Activated naive CD8-positive, alpha-beta T cell treated with anti-CD3 and anti-CD28 coated beads, Interleukin-2, amount 50 U/mL, for 24 hours (primary cell): ENCODE measurements at regions not wholly inside any gene's neighbourhood (a gene's known extent, or its start where the extent isn't known, plus 50 kb on each side); places are given as distances from the start of the nearest gene placed in this dataset.

ENCODE experiments used
- ATAC-seq: fragments of 150-1000 bp; cut with Tn5 transposase; one replicate; pipeline ENCODE4 v1.10.0; 2021
- DNase-seq: peaks from one replicate; pipeline ENCODE4 v3.0.0; 2021
- H3K27ac Mint-ChIP-seq: one replicate; pipeline ENCODE4 v1.8.0; 2021; ENCODE audit warnings: mild to moderate bottlenecking, mixed read lengths
- H3K27me3 Mint-ChIP-seq: one replicate; pipeline ENCODE4 v1.8.0; 2021; ENCODE audit warnings: mixed read lengths
- H3K36me3 Mint-ChIP-seq: one replicate; pipeline ENCODE4 v1.8.0; 2021; ENCODE audit warnings: low read depth, mixed read lengths
- H3K4me1 Mint-ChIP-seq: one replicate; pipeline ENCODE4 v1.8.0; 2021; ENCODE audit warnings: mixed read lengths
- H3K4me3 Mint-ChIP-seq: one replicate; pipeline ENCODE4 v1.8.0; 2021; ENCODE audit warnings: mild to moderate bottlenecking, moderate library complexity, mixed read lengths
- H3K9me3 Mint-ChIP-seq: one replicate; pipeline ENCODE4 v1.8.0; 2021; ENCODE audit warnings: mixed read lengths

- no peak for DNase-seq
- ATAC-seq = no peak
- Mint-ChIP-seq H3K4me3 (no peak overlapping the region), H3K27ac (no peak overlapping the region), H3K27me3 (no peaks in the 10 kb centered on the region), H3K36me3 (no peaks in the 10 kb centered on the region), H3K4me1 (peaks cover 3% of the 10 kb centered on the region), H3K9me3 (peaks cover 8% of the 10 kb centered on the region)
Measured at GRCh38 chr5:125343015-125343414, 596.6 kb upstream of the ZNF608 start.

- H3K9me3 Mint-ChIP-seq = peaks cover 15% of the 10 kb centered on the region
- no peaks in the 10 kb centered on the region for H3K36me3 Mint-ChIP-seq
- ATAC-seq (no peak), DNase-seq (no peak)
- H3K27ac Mint-ChIP-seq = no peak overlapping the region
- H3K27me3 Mint-ChIP-seq = no peaks in the 10 kb centered on the region
- H3K4me1 Mint-ChIP-seq = no peaks in the 10 kb centered on the region
- no peak overlapping the region for H3K4me3 Mint-ChIP-seq
Measured at GRCh38 chr5:125346316-125346715, 599.9 kb upstream of the ZNF608 start.

GRCh38 chr5:125348221-125348692 lies 601.8 kb upstream of the ZNF608 start:
- no peak overlapping the region for H3K4me3 Mint-ChIP-seq
- peaks cover 7% of the 10 kb centered on the region for H3K9me3 Mint-ChIP-seq
- H3K4me1 Mint-ChIP-seq = no peaks in the 10 kb centered on the region
- no peaks in the 10 kb centered on the region for H3K27me3 Mint-ChIP-seq
- no peak for DNase-seq
- H3K27ac Mint-ChIP-seq = no peak overlapping the region
- no peak for ATAC-seq
- no peaks in the 10 kb centered on the region for H3K36me3 Mint-ChIP-seq

GRCh38 chr5:125348936-125349831 lies 602.7 kb upstream of the ZNF608 start:
- no peaks in the 10 kb centered on the region for H3K4me1 Mint-ChIP-seq
- H3K4me3 Mint-ChIP-seq = no peak overlapping the region
- ATAC-seq (no peak), DNase-seq (no peak)
- H3K9me3 Mint-ChIP-seq = peaks cover 8% of the 10 kb centered on the region
- H3K27ac Mint-ChIP-seq = no peak overlapping the region
- no peaks in the 10 kb centered on the region for H3K36me3 Mint-ChIP-seq
- H3K27me3 Mint-ChIP-seq = no peaks in the 10 kb centered on the region

- H3K4me1 Mint-ChIP-seq = no peaks in the 10 kb centered on the region
- H3K4me3 Mint-ChIP-seq = no peak overlapping the region
- H3K27me3 Mint-ChIP-seq = no peaks in the 10 kb centered on the region
- DNase-seq = no peak
- peaks cover 25% of the 10 kb centered on the region for H3K9me3 Mint-ChIP-seq
- no peaks in the 10 kb centered on the region for H3K36me3 Mint-ChIP-seq
- no peak overlapping the region for H3K27ac Mint-ChIP-seq
- ATAC-seq = no peak
Measured at GRCh38 chr5:125357660-125358059, 611.2 kb upstream of the ZNF608 start.

- Mint-ChIP-seq H3K27me3 (no peaks in the 10 kb centered on the region), H3K36me3 (no peaks in the 10 kb centered on the region), H3K4me3 (no peak overlapping the region), H3K4me1 (no peaks in the 10 kb centered on the region), H3K27ac (no peak overlapping the region), H3K9me3 (peaks cover 7% of the 10 kb centered on the region)
- ATAC-seq (no peak), DNase-seq (no peak)
Measured at GRCh38 chr5:125365747-125366146, 619.3 kb upstream of the ZNF608 start.

- no peak for ATAC-seq
- H3K4me3 Mint-ChIP-seq = no peak overlapping the region
- H3K27me3 Mint-ChIP-seq = no peaks in the 10 kb centered on the region
- no peak for DNase-seq
- H3K36me3 Mint-ChIP-seq = no peaks in the 10 kb centered on the region
- peaks cover 7% of the 10 kb centered on the region for H3K9me3 Mint-ChIP-seq
- H3K27ac Mint-ChIP-seq = no peak overlapping the region
- no peaks in the 10 kb centered on the region for H3K4me1 Mint-ChIP-seq
Measured at GRCh38 chr5:125367702-125368101, 621.3 kb upstream of the ZNF608 start.

- ATAC-seq = no peak
- Mint-ChIP-seq H3K4me3 (no peak overlapping the region), H3K27me3 (no peaks in the 10 kb centered on the region), H3K4me1 (no peaks in the 10 kb centered on the region), H3K27ac (no peak overlapping the region), H3K36me3 (no peaks in the 10 kb centered on the region), H3K9me3 (peaks cover 7% of the 10 kb centered on the region)
- DNase-seq = no peak
Measured at GRCh38 chr5:125370461-125371205, 624.2 kb upstream of the ZNF608 start.

GRCh38 chr5:125372694-125373631 lies 626.5 kb upstream of the ZNF608 start:
- H3K27ac Mint-ChIP-seq = no peak overlapping the region
- peaks cover 3% of the 10 kb centered on the region for H3K9me3 Mint-ChIP-seq
- no peak overlapping the region for H3K4me3 Mint-ChIP-seq
- no peak for DNase-seq
- ATAC-seq = no peak
- no peaks in the 10 kb centered on the region for H3K36me3 Mint-ChIP-seq
- no peaks in the 10 kb centered on the region for H3K27me3 Mint-ChIP-seq
- no peaks in the 10 kb centered on the region for H3K4me1 Mint-ChIP-seq

- DNase-seq (no peak), ATAC-seq (no peak)
- Mint-ChIP-seq H3K9me3 (peaks cover 3% of the 10 kb centered on the region), H3K27ac (no peak overlapping the region), H3K4me3 (no peak overlapping the region), H3K4me1 (no peaks in the 10 kb centered on the region), H3K36me3 (no peaks in the 10 kb centered on the region), H3K27me3 (no peaks in the 10 kb centered on the region)
Measured at GRCh38 chr5:125375143-125375542, 628.7 kb upstream of the ZNF608 start.

- Mint-ChIP-seq H3K4me3 (no peak overlapping the region), H3K27ac (no peak overlapping the region), H3K36me3 (no peaks in the 10 kb centered on the region), H3K9me3 (peaks cover 3% of the 10 kb centered on the region), H3K4me1 (no peaks in the 10 kb centered on the region), H3K27me3 (no peaks in the 10 kb centered on the region)
- DNase-seq (no peak), ATAC-seq (no peak)
Measured at GRCh38 chr5:125376059-125376641, 629.7 kb upstream of the ZNF608 start.

GRCh38 chr5:125377141-125377540 lies 630.7 kb upstream of the ZNF608 start:
- Mint-ChIP-seq H3K9me3 (peaks cover 3% of the 10 kb centered on the region), H3K27ac (no peak overlapping the region), H3K4me1 (no peaks in the 10 kb centered on the region), H3K27me3 (no peaks in the 10 kb centered on the region), H3K36me3 (no peaks in the 10 kb centered on the region), H3K4me3 (no peak overlapping the region)
- ATAC-seq = no peak
- no peak for DNase-seq

- H3K27me3 Mint-ChIP-seq = no peaks in the 10 kb centered on the region
- no peaks in the 10 kb centered on the region for H3K4me1 Mint-ChIP-seq
- no peaks in the 10 kb centered on the region for H3K9me3 Mint-ChIP-seq
- no peaks in the 10 kb centered on the region for H3K36me3 Mint-ChIP-seq
- no peak overlapping the region for H3K4me3 Mint-ChIP-seq
- ATAC-seq (no peak), DNase-seq (no peak)
- H3K27ac Mint-ChIP-seq = no peak overlapping the region
Measured at GRCh38 chr5:125381290-125381689, 634.9 kb upstream of the ZNF608 start.

- no peaks in the 10 kb centered on the region for H3K27me3 Mint-ChIP-seq
- H3K4me3 Mint-ChIP-seq = no peak overlapping the region
- no peak overlapping the region for H3K27ac Mint-ChIP-seq
- no peak for ATAC-seq
- H3K9me3 Mint-ChIP-seq = peaks cover 4% of the 10 kb centered on the region
- no peak for DNase-seq
- no peaks in the 10 kb centered on the region for H3K36me3 Mint-ChIP-seq
- no peaks in the 10 kb centered on the region for H3K4me1 Mint-ChIP-seq
Measured at GRCh38 chr5:125384071-125384470, 637.6 kb upstream of the ZNF608 start.
